Effector memory CD8-positive, alpha-beta T cell (primary cell): ENCODE measurements at regions not wholly inside any gene's neighbourhood (a gene's known extent, or its start where the extent isn't known, plus 50 kb on each side); places are given as distances from the start of the nearest gene placed in this dataset.

Experiments
- ATAC-seq: fragments of 150-1000 bp; cut with Tn5 transposase; replicated peaks from 2 replicates; pipeline ENCODE4 v1.10.0; 2021; ENCODE audit warnings: mild to moderate bottlenecking, moderate library complexity
- DNase-seq, 3 experiments: peaks; one replicate each; pipeline ENCODE4 v3.0.0; 2021
- H3K27ac Mint-ChIP-seq, 2 donors: one replicate each; pipeline ENCODE4 v1.8.0; 2022; ENCODE audit warnings: mild to moderate bottlenecking in 2 of 2, mixed read lengths in 2 of 2, moderate library complexity in 2 of 2
- H3K27me3 Mint-ChIP-seq, 2 donors: one replicate each; pipeline ENCODE4 v1.8.0; 2022; ENCODE audit warnings: mixed read lengths in 2 of 2
- H3K36me3 Mint-ChIP-seq: one replicate; pipeline ENCODE4 v1.8.0; 2022; ENCODE audit warnings: mild to moderate bottlenecking, moderate library complexity, mixed read lengths; ENCODE audit not compliant: insufficient read depth
- H3K4me1 Mint-ChIP-seq, 2 donors: one replicate each; pipeline ENCODE4 v1.8.0; 2022; ENCODE audit warnings: low read depth in 2 of 2, mixed read lengths in 2 of 2
- H3K4me3 Mint-ChIP-seq, 2 donors: one replicate each; pipeline ENCODE4 v1.8.0; 2022; ENCODE audit warnings: mild to moderate bottlenecking in 2 of 2, mixed read lengths in 2 of 2, moderate library complexity in 2 of 2
- H3K9me3 Mint-ChIP-seq, 2 donors: one replicate each; pipeline ENCODE4 v1.8.0; 2022; ENCODE audit warnings: mixed read lengths in 2 of 2

DNA sequence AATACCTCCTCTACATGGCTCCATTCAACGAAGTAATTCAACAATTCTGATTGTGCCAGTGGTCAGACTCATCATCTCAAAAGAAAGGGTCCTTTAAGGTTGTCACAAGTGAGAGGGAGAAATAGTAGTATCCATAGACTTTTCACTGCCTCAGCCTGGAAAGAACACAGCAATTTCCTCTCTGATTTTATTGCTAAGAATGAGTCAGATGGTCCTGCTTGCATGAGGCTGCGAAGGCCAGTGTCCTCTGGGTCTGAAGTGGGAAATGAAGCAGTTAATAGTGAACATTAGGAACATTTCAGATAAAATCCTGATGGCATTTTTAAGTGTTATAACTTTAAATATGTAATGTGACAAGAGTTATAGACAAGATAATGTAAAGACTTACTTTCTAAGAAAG, 979.0 kb downstream of the EFNA5 start:
- no peak overlapping the region for H3K27ac Mint-ChIP-seq
- DNase-seq (no peak), ATAC-seq (no peak)
- no peaks in the 10 kb centered on the region for H3K27me3 Mint-ChIP-seq
- no peaks in the 10 kb centered on the region for H3K4me1 Mint-ChIP-seq
- no peaks in the 10 kb centered on the region for H3K36me3 Mint-ChIP-seq
- no peak overlapping the region for H3K4me3 Mint-ChIP-seq
- no peaks in the 10 kb centered on the region for H3K9me3 Mint-ChIP-seq

DNA sequence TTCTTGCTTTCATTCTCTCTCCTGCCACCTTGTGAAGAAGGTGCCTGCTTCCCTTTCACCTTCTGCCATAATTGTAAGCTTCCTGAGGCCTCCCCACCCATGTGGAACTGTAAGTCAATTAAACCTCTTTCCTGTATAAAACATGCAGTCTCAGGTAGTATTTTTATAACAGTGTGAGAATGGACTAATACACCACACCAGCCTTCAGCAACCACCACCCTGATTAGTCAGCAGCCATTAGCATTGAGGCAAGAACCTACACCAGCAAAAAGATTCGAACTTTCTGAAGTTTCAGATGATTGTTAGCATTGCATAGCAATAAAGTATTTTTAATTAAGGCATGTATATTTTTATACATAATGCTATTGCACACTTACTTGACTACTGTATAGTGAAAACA, 980.2 kb downstream of the EFNA5 start:
- Mint-ChIP-seq H3K27ac (no peak overlapping the region), H3K36me3 (no peaks in the 10 kb centered on the region), H3K9me3 (no peaks in the 10 kb centered on the region), H3K4me1 (no peaks in the 10 kb centered on the region), H3K27me3 (no peaks in the 10 kb centered on the region), H3K4me3 (no peak overlapping the region)
- DNase-seq = no peak
- ATAC-seq = no peak

DNA sequence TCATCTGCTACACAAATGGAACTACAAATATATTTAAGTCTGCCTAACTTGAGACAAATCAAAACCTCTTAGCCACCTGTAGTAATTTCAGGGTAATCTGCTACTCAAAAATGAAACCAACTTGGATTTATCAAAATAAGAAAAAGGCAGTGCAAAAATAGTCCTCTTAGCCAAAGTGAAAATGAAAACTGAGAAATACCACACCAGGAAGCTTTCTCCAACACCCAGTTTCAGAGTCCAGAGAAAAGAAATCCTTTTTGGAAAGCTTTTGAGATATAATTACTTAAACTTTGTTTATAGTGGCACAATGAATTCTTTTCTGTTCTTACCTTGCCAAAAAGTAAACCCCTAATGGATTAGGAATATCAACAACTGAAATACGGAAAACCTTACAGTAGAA, 990.4 kb downstream of the EFNA5 start:
- ATAC-seq (no peak), DNase-seq (no peak)
- H3K36me3 Mint-ChIP-seq = no peaks in the 10 kb centered on the region
- H3K27me3 Mint-ChIP-seq = no peaks in the 10 kb centered on the region
- H3K4me1 Mint-ChIP-seq = peaks cover 0 to 4% of the 10 kb centered on the region in 2 donors
- no peak overlapping the region for H3K4me3 Mint-ChIP-seq
- H3K9me3 Mint-ChIP-seq = peaks cover 0 to 4% of the 10 kb centered on the region in 2 donors
- H3K27ac Mint-ChIP-seq = no peak overlapping the region

DNA sequence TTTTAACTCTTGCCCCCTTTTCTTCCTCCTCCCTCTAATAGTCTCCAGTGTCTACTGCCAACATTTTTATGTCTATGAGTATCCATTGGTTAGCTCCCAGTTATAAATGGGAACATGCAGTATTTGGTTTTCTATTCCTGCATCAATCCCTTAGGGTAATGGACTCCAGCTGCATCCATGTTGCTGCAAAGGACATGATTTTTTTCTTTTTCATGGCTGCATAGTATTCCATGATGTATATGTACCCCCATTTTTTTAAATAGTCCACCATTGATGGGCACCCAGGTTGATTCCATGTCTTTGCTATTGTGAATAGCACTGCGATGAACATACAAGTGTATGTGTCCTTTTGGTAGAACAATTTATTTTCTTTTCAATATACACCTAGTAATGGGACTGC, 993.7 kb downstream of the EFNA5 start:
- Mint-ChIP-seq H3K4me3 (no peak overlapping the region), H3K9me3 (no peaks in the 10 kb centered on the region), H3K27me3 (no peaks in the 10 kb centered on the region), H3K4me1 (peaks cover 0 to 4% of the 10 kb centered on the region in 2 donors), H3K27ac (no peak overlapping the region), H3K36me3 (no peaks in the 10 kb centered on the region)
- no peak for DNase-seq
- no peak for ATAC-seq

DNA sequence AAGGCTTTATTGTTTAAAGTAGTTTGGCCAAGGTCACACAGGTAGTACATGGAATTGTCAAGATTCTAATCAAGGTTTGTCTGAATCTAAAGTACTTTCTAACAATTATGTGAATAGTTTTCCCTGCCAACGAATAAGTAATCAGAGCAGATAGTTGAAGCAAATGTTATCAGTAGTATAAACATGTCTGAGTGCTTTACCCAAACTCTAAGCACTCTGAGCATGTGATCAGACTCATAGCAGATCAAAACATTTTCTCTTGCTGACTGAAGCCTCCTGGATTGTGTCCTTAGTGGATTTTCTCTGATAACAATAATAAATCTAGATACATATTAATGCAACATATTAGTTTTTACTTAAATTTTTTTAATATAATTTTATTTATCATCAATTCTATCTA, 995.0 kb downstream of the EFNA5 start:
- no peak overlapping the region for H3K4me3 Mint-ChIP-seq
- no peak overlapping the region for H3K27ac Mint-ChIP-seq
- H3K9me3 Mint-ChIP-seq = no peaks in the 10 kb centered on the region
- H3K4me1 Mint-ChIP-seq = no peaks in the 10 kb centered on the region
- H3K36me3 Mint-ChIP-seq = no peaks in the 10 kb centered on the region
- no peaks in the 10 kb centered on the region for H3K27me3 Mint-ChIP-seq
- no peak for ATAC-seq
- DNase-seq = no peak

DNA sequence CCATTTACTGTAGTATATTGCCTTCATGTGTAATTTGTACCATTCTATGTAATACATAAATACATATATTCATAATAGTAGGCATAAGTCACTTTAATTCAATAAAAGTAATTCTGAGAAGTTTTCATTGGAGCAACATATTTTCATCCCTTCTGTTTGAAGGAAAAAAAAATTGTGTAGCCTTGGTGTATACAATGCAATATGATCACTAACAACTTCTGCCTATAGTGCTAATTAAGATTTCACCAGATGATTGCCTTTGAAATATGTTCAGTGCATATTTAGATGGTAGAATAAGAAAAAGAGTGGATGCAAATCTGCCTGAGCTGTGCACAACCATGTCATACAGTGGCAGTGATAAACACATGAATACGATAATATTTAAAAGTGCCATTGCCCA, 996.8 kb downstream of the EFNA5 start:
- Mint-ChIP-seq H3K27me3 (no peaks in the 10 kb centered on the region), H3K9me3 (no peaks in the 10 kb centered on the region), H3K4me1 (no peaks in the 10 kb centered on the region), H3K36me3 (no peaks in the 10 kb centered on the region), H3K27ac (no peak overlapping the region), H3K4me3 (no peak overlapping the region)
- no peak for DNase-seq
- no peak for ATAC-seq

DNA sequence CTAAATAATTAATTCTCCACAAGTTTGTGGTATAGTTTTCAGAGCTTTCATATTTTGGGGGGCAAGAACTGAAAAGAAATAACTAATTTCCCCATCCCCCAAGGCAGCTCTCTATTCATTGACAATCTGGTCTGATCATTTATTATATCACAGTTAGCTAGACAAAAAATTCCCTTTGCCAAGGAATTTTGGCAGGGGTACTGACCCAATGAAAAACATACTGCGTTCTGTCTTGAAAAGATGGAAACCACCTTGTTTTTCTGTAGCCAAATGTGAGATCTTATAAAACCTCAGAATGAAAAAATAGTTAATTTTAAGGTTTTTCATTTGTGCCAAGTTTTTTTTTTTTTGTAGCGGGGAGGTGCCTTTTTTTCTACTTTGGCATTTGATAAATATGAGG, 1008.9 kb downstream of the EFNA5 start:
- H3K4me1 Mint-ChIP-seq = no peaks in the 10 kb centered on the region
- H3K4me3 Mint-ChIP-seq = no peak overlapping the region
- H3K27me3 Mint-ChIP-seq = no peaks in the 10 kb centered on the region
- no peak overlapping the region for H3K27ac Mint-ChIP-seq
- no peak for ATAC-seq
- H3K36me3 Mint-ChIP-seq = no peaks in the 10 kb centered on the region
- H3K9me3 Mint-ChIP-seq = no peaks in the 10 kb centered on the region
- no peak for DNase-seq

DNA sequence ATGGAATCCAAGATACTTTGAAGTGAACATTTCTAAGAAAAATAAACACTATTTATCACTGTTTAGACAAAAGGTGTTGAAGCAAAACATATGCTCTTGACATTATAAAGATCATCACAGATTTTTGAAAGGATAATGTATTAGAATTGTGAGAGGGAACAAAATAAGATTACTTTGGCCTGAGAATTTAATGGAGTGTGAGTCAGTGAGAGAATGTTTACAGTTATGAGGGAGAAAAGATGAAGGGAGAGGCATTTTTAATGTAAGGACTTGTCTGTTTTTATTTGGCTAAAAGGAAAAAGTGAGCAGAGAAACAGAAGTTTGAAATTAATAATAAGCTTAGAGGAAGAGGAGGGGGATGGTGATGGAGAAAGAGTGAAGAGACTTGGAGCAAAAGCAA, 1010.1 kb downstream of the EFNA5 start:
- no peaks in the 10 kb centered on the region for H3K9me3 Mint-ChIP-seq
- ATAC-seq (no peak), DNase-seq (no peak)
- H3K27me3 Mint-ChIP-seq = no peaks in the 10 kb centered on the region
- no peak overlapping the region for H3K27ac Mint-ChIP-seq
- H3K4me1 Mint-ChIP-seq = no peaks in the 10 kb centered on the region
- no peak overlapping the region for H3K4me3 Mint-ChIP-seq
- no peaks in the 10 kb centered on the region for H3K36me3 Mint-ChIP-seq

DNA sequence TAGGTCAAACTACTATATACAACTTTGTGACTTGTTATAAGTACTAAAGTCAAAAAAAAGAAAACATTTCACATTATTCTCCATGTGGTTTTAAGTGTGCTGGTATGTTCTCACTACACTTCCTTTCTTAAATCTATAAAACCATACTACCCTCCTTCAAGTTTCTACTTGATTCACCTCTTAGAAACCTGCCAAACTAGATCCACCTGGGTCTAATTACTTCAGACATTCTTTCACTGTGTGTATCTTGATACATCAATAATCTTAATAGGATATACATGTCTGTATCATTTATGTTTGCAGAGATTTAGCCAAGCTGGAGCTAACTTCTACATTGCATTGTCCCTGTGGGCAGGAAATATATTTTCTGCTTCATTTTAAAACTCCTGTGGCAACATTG, 1012.6 kb downstream of the EFNA5 start:
- no peak for DNase-seq
- H3K4me1 Mint-ChIP-seq = no peaks in the 10 kb centered on the region
- no peaks in the 10 kb centered on the region for H3K36me3 Mint-ChIP-seq
- H3K27me3 Mint-ChIP-seq = no peaks in the 10 kb centered on the region
- H3K4me3 Mint-ChIP-seq = no peak overlapping the region
- H3K9me3 Mint-ChIP-seq = peaks cover 3 to 12% of the 10 kb centered on the region in 2 donors
- H3K27ac Mint-ChIP-seq = no peak overlapping the region
- no peak for ATAC-seq

DNA sequence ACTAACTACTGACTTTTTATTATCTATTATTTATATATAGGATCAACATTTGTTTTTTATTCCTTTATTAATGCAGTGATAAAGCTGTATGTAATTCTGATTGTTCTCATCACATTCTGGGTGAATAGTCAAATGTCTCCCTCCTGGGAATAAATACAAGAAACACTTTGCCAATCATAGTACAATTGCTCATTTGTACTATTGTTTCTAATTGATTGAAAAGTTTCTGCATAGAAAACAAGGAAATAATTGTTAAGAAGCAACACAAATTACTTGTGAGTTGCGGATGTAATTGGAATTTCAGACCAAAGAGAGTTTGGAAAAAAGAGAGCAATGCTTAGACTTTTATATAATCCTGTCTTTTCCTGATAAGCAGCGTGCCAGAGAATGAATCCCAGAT, 1013.9 kb downstream of the EFNA5 start:
- H3K9me3 Mint-ChIP-seq = peaks cover 3 to 24% of the 10 kb centered on the region in 2 donors

DNA sequence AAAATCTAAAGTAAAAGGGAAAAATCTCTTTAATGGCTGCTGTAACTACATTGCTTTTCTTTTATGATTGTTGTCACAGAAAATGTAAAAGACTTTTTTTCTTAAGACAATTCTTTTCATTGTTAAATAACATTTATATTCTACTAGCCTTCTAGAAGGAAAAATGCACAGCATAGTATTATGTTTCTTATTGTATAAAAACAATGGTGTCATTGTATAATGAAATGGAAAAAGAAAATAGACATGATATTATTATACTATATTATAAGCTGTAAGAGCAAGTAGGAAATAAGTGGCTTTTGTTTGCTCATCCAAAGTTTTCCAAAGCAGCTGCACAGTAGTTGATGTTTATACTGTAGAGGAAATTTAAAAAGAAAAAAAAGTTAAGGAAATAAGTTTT, 1021.7 kb downstream of the EFNA5 start:
- Mint-ChIP-seq H3K4me3 (no peak overlapping the region), H3K4me1 (no peaks in the 10 kb centered on the region), H3K27ac (no peak overlapping the region), H3K27me3 (no peaks in the 10 kb centered on the region), H3K36me3 (no peaks in the 10 kb centered on the region), H3K9me3 (peaks cover 0 to 16% of the 10 kb centered on the region in 2 donors)
- no peak for DNase-seq
- no peak for ATAC-seq

More for the DNA sequence above, 1013.9 kb downstream of the EFNA5 start:
- no peaks in the 10 kb centered on the region for H3K27me3 Mint-ChIP-seq
- DNase-seq (no peak), ATAC-seq (no peak)
- H3K36me3 Mint-ChIP-seq = no peaks in the 10 kb centered on the region
- H3K27ac Mint-ChIP-seq = no peak overlapping the region
- H3K4me1 Mint-ChIP-seq = no peaks in the 10 kb centered on the region
- no peak overlapping the region for H3K4me3 Mint-ChIP-seq

DNA sequence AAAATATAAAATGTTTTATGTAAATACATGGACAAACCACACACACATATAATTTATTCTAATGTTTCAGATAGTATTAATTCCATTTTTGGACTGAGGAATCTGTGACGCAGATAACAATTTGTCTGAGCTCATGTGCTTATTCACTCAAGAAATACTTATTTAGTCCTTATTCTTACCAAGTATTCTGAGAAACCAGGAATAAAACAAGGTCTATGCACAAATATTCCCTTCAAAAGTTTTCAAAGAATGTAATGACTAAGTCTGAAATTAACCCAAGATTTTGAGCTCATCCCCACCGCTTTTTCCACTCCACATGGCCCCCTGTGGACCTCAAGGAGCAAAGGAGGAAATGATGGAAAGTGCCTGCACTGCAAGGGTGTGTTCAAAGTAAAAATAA, 1022.3 kb downstream of the EFNA5 start:
- Mint-ChIP-seq H3K36me3 (no peaks in the 10 kb centered on the region), H3K9me3 (peaks cover 0 to 14% of the 10 kb centered on the region in 2 donors), H3K27me3 (no peaks in the 10 kb centered on the region), H3K4me3 (no peak overlapping the region), H3K27ac (no peak overlapping the region), H3K4me1 (no peaks in the 10 kb centered on the region)
- ATAC-seq = no peak
- no peak for DNase-seq

DNA sequence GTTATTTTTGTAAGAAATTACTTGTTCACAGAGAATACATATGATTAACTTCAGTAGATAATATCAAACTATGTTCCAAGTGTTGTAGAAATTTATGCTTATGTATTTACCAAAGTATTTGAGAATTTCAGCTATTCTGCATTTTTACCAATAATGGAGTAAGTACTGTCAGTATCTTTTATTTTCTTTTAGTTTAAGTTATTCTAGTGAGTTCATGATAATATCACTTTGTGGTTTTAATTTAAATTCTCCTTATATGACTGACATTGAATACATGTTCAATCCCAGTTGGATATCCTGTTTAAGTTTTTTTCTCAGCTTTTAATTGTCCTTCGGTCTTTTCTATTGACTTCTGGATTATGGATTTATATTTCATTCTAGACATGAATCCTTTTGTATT, 1024.6 kb downstream of the EFNA5 start:
- Mint-ChIP-seq H3K27ac (no peak overlapping the region), H3K4me1 (no peaks in the 10 kb centered on the region), H3K27me3 (no peaks in the 10 kb centered on the region), H3K9me3 (no peaks in the 10 kb centered on the region), H3K4me3 (no peak overlapping the region), H3K36me3 (no peaks in the 10 kb centered on the region)
- ATAC-seq (no peak), DNase-seq (no peak)

DNA sequence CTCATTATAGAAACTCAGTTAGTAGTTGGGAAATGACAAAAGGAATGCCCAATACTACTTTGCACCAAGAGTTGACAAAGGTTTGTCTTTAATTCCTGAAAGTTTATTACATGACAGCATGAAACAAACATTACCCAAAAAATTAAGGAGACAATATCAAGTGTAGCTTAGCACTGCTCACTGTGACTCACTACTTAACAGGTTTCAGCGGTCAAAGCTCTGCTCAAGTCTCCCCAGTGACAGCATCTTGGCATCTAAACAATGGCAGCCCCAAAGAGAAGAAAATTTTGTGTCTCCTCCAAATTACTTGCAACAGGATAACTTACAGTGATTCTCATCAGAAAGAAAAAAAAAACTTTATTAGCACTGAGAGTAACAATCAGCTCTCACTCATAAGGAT, 1030.2 kb downstream of the EFNA5 start:
- Mint-ChIP-seq H3K36me3 (no peaks in the 10 kb centered on the region), H3K4me3 (no peak overlapping the region), H3K4me1 (no peaks in the 10 kb centered on the region), H3K27ac (no peak overlapping the region), H3K27me3 (no peaks in the 10 kb centered on the region), H3K9me3 (peaks cover 4 to 7% of the 10 kb centered on the region in 2 donors)
- no peak for DNase-seq
- ATAC-seq = no peak

DNA sequence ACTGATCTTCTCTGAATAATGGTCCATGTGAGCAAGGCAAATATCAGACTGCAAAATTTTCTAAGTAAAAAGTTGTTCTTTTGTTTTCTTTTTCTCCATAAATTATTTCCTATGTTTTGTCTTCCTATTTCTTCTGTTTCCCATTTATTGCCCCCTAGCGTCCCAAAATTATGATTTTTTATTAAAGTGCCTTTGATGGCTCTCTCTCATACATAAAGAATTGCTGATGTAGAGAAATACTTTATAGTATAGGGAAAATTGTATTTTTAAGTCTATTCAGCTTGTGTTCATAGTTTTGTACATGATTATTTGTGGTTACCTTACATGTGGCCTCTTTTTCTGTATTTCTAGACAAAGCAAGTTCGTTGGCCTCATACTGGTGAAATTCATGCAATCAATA, 1031.2 kb downstream of the EFNA5 start:
- no peak for ATAC-seq
- Mint-ChIP-seq H3K27ac (no peak overlapping the region), H3K27me3 (no peaks in the 10 kb centered on the region), H3K4me3 (no peak overlapping the region), H3K4me1 (no peaks in the 10 kb centered on the region), H3K36me3 (no peaks in the 10 kb centered on the region), H3K9me3 (peaks cover 4 to 7% of the 10 kb centered on the region in 2 donors)
- no peak for DNase-seq
